Loucy (cell line): ENCODE measurements at regions not wholly inside any gene's neighbourhood (a gene's known extent, or its start where the extent isn't known, plus 50 kb on each side); places are given as distances from the start of the nearest gene placed in this dataset.

Experiments
- H2AFZ ChIP-seq: fragments of 200-600 bp; sonication (generic); 2 replicates; pipeline ENCODE4 v1.6.0; 2016; ENCODE audit warnings: antibody characterized with exemption, mild to moderate bottlenecking, low read length, moderate library complexity
- H3F3A ChIP-seq: fragments of 200-600 bp; 2 replicates; pipeline ENCODE4 v1.6.0; 2016; ENCODE audit warnings: antibody characterized with exemption, low read depth, mild to moderate bottlenecking
- H3K27me3 ChIP-seq: fragments of 200-600 bp; sonication (generic); 2 replicates; pipeline ENCODE4 v1.6.1; 2014; ENCODE audit warnings: low read length, mild to moderate bottlenecking; ENCODE audit not compliant: insufficient read depth, poor library complexity, severe bottlenecking
- H3K36me3 ChIP-seq: fragments of 200-600 bp; sonication (generic); 2 replicates; pipeline ENCODE4 v1.6.1; 2016; ENCODE audit warnings: low read length; ENCODE audit not compliant: insufficient read depth
- H3K4me1 ChIP-seq: fragments of 200-600 bp; sonication (generic); 2 replicates; pipeline ENCODE4 v1.5.1; 2014; ENCODE audit warnings: low read length, mild to moderate bottlenecking; ENCODE audit not compliant: insufficient read depth, poor library complexity, severe bottlenecking
- H3K4me2 ChIP-seq: fragments of 200-600 bp; sonication (generic); 2 replicates; pipeline ENCODE4 v1.6.0; 2014; ENCODE audit warnings: antibody characterized with exemption, low read length, low read depth, mild to moderate bottlenecking; ENCODE audit not compliant: poor library complexity, severe bottlenecking
- H3K4me3 ChIP-seq: fragments of 200-600 bp; sonication (generic); 2 replicates; pipeline ENCODE4 v1.5.1; 2014; ENCODE audit warnings: low read length, mild to moderate bottlenecking, mixed read lengths; ENCODE audit not compliant: poor library complexity, severe bottlenecking
- H3K79me2 ChIP-seq: fragments of 200-600 bp; sonication (generic); 2 replicates; pipeline ENCODE4 v1.6.1; 2014; ENCODE audit warnings: low read length; ENCODE audit not compliant: insufficient read depth
- H3K9ac ChIP-seq: fragments of 200-600 bp; sonication (generic); 2 replicates; pipeline ENCODE4 v1.6.0; 2014; ENCODE audit warnings: mild to moderate bottlenecking, low read depth, low read length, moderate library complexity; ENCODE audit not compliant: poor library complexity, severe bottlenecking
- H3K9me2 ChIP-seq: fragments of 200-600 bp; sonication (generic); replicated peaks from 2 replicates; pipeline ENCODE4 v1.6.1; 2016; ENCODE audit warnings: low read depth, low read length, mixed read lengths
- H3K9me3 ChIP-seq: fragments of 200-600 bp; sonication (generic); 2 replicates; pipeline ENCODE4 v1.6.1; 2014; ENCODE audit warnings: mild to moderate bottlenecking, antibody characterized with exemption, low read length, low read depth; ENCODE audit not compliant: insufficient read depth
- H4K20me1 ChIP-seq: fragments of 200-600 bp; sonication (generic); 2 replicates; pipeline ENCODE4 v1.6.0; 2014; ENCODE audit warnings: antibody characterized with exemption, low read length, mild to moderate bottlenecking; ENCODE audit not compliant: insufficient read depth, poor library complexity, severe bottlenecking
- CTCF ChIP-seq: fragments of 200-600 bp; sonication (generic); conservative IDR thresholded peaks from 2 replicates; pipeline ENCODE4 v1.5.1; 2014; ENCODE audit warnings: mild to moderate bottlenecking, antibody characterized with exemption, low read length
- EZH2phosphoT487 ChIP-seq: fragments of 200-600 bp; IDR thresholded peaks from 2 replicates; pipeline ENCODE4 v1.6.1; 2018; ENCODE audit warnings: antibody characterized with exemption, mild to moderate bottlenecking, moderate library complexity, borderline replicate concordance

GRCh38 chr16:60170196-60170595 is 1436.1 kb upstream of the GOT2 start:
- Histone ChIP-seq H3F3A (no peaks in the 10 kb centered on the region), H3K9me3 (no peaks in the 10 kb centered on the region), H3K4me2 (no peak overlapping the region), H2AFZ (no peak overlapping the region), H3K4me3 (no peak overlapping the region), H3K27me3 (no peaks in the 10 kb centered on the region), H3K36me3 (no peaks in the 10 kb centered on the region), H3K4me1 (no peaks in the 10 kb centered on the region), H3K9ac (no peak overlapping the region), H3K79me2 (no peaks in the 10 kb centered on the region), H3K9me2 (no peaks in the 10 kb centered on the region), H4K20me1 (no peaks in the 10 kb centered on the region)
- TF ChIP-seq EZH2phosphoT487: no peak
- TF ChIP-seq CTCF: no peak

- Histone ChIP-seq H4K20me1 (no peaks in the 10 kb centered on the region), H3K4me1 (no peaks in the 10 kb centered on the region), H3K9ac (no peak overlapping the region), H3K36me3 (no peaks in the 10 kb centered on the region), H2AFZ (no peak overlapping the region), H3K4me2 (no peak overlapping the region), H3F3A (no peaks in the 10 kb centered on the region), H3K9me3 (no peaks in the 10 kb centered on the region), H3K4me3 (no peak overlapping the region), H3K27me3 (no peaks in the 10 kb centered on the region), H3K79me2 (no peaks in the 10 kb centered on the region), H3K9me2 (no peaks in the 10 kb centered on the region)
- TF ChIP-seq EZH2phosphoT487 (no peak), CTCF (no peak)
These were observed 1432.0 kb upstream of the GOT2 start for GRCh38 chr16:60166111-60166510.

GRCh38 chr16:60151987-60152386 is 1417.9 kb upstream of the GOT2 start:
- Histone ChIP-seq H3K9me3 (0 out of 2 replicates have a peak, but pooled peaks cover 2% of the 10 kb centered on the region), H3F3A (no peaks in the 10 kb centered on the region), H3K9ac (no peak overlapping the region), H3K4me3 (no peak overlapping the region), H3K27me3 (no peaks in the 10 kb centered on the region), H4K20me1 (no peaks in the 10 kb centered on the region), H3K4me2 (no peak overlapping the region), H3K4me1 (no peaks in the 10 kb centered on the region), H2AFZ (no peak overlapping the region), H3K36me3 (no peaks in the 10 kb centered on the region), H3K9me2 (no peaks in the 10 kb centered on the region), H3K79me2 (no peaks in the 10 kb centered on the region)
- no peak for TF ChIP-seq CTCF
- no peak for TF ChIP-seq EZH2phosphoT487
